Activated CD4-positive, alpha-beta T cell treated with anti-CD3 and anti-CD28 coated beads, Interleukin-2, Interleukin-6, amounts not matched to agents 100 ng/mL and 50 ng/mL, durations not matched to agents 16 hours and 8 hours (primary cell): ENCODE measurements at regions not wholly inside any gene's neighbourhood (a gene's known extent, or its start where the extent isn't known, plus 50 kb on each side); places are given as distances from the start of the nearest gene placed in this dataset.

ENCODE experiments used
- DNase-seq: peaks from one replicate; pipeline ENCODE4 v3.0.0-alpha.2; 2020

DNA sequence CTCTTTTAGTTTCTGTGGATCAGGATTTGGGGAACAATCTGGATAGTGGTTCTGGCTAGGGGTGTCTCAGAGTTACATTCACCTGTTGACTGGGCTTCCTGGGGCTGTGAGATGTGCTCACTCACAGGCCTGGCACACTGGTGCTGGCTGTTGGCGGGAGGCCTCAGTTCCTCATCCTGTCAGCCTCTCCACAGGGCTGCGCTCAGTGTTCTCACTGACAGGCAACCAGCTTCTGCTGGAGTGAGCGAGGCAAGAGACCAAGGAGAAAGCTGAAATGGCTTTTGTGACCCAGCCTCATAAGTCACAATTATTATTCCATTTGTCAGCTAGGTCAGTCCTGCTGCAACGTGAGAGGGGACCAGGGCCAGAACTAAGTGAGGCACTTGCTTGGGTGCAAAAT is 180.6 kb upstream of the GLI2 start:
- DNase-seq, result no peak

DNA sequence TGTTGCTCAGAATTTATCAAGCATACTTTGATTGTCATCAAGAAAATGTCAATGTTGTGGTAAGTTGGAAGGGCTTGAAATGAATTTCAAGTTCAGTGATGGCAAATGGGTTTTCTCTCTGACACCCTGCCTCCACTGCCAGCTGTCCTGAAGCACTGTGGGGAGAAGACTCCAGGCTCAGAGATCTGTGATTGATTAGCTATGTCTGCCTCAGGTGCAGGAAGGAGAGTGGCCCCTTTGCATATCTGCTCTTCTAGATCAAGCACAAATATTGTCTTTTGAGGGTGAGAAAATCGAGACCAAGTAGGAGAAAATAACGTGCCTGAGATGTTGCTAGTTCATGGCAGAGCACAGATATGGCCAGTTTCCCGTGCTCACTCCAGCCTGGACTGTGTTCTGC is 178.8 kb upstream of the GLI2 start:
- no peak for DNase-seq

DNA sequence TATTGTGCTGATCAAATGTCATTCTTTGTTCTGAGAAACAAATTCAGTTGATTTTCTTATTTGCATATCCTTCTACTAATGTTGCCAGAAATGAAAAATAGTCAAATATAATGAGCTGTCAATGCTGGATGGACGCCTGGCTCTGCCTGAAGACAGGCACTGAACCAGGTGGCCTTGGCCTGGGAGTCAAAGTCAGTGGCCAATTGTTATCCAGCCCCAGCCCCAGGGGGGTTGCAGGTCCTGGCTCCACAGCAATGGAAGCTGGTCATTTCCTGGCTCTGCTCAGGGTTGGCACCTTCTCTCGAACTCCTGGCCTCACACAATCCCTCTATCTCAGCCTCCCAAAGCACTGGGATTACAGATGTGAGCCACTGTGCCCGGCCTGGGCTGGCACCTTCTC is 176.8 kb upstream of the GLI2 start:
- no peak for DNase-seq

DNA sequence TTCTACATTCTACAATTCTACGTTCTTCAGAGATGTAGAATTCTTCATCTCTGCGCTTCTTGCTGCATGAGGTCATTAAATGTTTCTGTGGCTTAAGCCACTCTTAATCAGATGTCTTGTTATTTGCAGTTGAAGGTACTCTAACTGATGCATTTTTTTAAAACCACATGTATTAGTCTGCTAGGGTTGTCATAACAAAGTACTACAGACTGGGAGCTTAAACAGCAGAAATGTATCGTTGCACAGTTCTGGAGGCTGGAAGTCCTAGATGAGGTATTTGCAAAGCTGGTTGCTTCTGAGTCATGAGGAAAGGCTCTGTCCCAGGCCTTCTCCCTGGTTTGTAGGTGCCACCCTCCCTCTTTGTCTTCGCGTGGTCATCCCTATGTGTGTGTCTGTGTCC is 176.3 kb upstream of the GLI2 start:
- DNase-seq, result no peak

DNA sequence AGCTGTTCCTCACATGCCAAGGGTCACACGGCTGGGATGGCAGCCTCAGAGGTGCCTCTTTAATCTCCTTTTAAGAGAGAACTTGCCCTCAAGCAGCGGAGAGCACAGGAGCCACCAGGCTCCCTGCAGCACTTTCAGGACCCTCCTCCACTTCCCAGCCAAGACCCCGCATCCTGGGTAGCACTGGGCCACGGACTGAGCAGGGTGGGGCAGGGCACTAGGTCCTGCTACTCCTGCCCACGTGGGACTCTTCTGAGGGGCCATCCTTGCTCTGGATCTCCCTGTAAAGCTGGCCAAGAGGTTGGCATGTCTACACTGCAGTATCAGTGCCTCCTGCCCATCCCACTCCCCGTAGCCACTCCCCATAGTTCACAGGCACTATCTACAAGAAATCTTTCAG is 175.3 kb upstream of the GLI2 start:
- no peak for DNase-seq

DNA sequence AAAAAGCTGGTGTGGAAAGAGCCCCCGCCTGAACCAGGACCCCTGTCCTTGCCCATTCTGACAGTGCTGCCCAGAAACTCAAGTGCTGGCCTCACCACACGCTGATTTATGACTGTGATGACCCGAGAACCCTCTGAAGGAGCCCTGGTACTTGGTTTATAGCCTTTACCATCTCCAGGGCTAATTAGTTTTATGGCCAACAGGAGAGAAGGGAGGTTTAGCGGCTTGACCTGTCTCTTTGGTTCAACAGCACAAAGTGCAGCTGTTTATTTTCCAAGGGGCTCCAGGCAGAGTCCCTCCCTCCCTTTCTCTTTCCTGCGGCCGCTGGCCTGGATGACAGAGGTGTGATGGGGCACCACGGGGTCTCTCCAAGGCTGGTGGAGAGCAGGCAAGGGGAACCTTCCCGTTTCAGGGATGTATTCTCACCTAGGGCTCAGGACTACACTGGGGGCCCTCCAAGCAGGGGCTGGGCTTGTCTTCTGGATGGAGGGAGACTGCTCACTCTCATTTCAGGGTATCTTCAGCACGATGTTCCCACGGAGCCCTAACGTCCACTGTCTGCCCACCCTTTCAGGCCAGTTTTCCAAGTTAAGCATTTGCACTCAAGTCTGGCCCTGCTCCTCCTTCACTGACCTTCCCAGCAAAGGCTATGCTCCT is 174.2 kb upstream of the GLI2 start:
- DNase-seq, result no peak

DNA sequence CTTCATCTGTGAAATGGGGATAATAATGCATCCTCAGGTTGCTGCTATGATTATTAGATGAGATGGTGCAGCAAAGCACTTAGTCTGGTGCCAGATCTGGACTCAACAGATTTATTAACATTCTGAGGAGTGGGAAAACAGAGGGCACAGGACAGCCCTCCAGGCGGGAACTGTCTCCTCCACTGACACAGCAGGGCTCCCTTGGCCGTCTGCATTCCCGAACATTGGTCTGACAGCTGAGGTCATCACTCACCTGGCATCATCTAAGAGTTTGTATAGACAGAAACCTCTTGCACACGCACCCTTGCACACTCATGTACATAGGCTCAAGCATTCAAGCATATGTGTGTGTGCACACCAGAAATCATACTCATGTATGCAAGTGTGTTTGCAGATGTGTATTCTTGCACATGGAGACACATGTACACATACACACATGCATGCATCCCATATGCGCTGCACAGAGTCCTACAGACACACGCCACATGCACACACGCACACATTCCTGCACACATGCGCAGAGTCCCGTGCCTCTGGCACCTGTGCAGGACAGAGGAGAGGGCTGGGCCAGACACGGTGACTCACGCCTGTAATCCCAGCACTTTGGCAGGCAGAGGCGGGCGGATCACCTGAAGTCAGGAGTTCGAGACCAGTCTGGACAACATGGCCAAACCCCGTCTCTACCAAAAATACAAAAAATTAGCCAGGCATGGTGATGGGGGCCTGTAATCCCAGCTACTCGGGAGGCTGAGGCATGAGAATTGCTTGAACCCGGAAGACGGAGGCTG is 173.3 kb upstream of the GLI2 start:
- no peak for DNase-seq

DNA sequence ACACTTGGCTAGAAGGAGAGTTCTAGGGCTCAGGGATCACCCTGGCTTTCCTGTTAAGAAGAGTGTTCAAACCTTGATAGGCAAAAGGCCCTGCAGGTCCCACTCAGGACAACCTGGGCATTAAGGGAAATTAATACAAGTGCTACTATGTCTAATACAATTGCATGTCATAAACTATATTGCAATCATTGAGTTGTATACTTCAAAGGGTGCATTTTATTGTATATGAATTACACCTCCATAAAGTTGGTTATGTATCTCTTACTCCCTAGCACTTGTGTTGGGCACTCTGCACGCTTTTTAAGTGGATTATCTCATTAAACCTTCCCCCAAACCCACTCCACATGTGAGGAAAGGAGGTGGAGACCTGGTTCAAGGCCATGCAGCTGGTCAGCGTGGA is 172.1 kb upstream of the GLI2 start:
- DNase-seq, result no peak

DNA sequence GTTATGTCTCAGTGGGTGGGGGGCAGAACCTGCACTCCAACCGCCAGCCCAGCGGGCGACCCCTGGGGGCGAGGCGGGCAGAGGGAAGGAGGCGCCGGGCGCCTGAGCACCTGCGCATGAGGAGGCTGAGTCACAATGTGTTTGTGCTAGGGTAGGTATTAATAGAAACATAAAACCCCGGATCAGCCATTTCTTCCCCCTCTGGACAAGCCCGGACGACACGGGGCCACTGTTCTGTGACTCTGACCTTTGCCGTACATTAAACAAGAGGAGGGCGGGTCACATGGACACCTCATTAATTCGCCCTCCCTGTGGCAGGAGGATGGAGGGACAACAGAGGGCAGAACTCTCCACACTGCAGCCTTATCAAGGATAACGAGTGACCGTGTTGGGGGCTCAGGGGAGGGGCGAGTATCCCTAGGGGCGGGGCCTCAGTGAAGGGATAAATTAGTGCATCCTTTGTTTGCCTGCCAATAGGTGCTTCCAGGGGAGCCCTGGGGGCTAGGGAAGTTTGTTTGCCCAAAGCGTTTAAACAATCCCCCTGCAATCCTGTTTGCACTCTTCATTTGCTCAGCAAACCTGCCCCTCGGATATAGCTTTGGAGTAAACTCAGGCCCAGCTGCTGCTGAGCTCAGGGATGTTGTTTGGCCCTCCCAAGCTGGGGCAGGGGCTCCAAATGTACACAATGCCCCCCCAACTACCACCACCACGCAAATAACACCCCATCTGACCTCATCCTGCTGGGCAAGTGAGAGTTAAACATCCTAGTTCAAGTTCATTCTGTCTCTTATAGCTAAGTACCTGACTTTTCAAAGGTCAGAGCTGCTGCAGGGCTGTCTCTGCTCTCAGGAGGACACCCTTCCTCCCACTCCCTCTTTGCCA is 171.2 kb upstream of the GLI2 start:
- no peak for DNase-seq

DNA sequence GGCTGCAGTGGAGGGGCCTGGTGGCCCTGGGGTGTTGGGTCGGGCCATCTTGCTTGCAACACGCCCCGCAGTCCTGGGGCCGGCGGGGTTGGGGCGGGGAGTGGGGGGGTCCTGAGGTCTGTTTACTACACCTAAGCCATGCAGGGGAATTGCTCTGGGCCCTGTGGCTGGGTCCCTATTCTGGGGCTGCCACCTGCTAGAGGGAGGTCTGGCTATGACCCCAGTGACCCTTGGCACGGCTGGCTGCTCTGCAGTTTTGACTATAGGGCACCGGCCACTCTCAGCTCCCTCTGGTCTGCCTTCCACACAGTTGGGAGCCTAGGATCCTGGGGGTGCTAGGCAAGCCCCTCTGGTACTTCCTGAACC is 170.6 kb upstream of the GLI2 start:
- no peak for DNase-seq

DNA sequence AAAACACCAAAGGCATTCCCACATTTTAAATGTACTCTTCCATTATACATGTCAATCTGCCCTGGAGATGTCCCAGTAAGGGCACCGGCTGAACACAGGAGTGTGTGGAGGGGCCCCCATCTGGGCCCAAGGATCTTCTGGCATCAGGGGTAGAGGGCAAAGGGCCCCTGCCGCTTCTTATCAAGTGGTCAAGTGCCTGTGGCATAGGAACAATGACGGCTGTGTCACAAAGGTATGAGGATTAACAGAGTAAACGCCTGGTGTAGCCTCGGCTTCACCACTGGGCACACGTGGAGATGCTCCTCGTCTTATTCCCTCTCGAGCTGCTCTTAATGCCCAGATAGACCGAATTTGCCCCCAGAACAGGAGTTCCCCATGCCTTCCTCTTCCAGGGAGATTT is 169.7 kb upstream of the GLI2 start:
- DNase-seq, result no peak

DNA sequence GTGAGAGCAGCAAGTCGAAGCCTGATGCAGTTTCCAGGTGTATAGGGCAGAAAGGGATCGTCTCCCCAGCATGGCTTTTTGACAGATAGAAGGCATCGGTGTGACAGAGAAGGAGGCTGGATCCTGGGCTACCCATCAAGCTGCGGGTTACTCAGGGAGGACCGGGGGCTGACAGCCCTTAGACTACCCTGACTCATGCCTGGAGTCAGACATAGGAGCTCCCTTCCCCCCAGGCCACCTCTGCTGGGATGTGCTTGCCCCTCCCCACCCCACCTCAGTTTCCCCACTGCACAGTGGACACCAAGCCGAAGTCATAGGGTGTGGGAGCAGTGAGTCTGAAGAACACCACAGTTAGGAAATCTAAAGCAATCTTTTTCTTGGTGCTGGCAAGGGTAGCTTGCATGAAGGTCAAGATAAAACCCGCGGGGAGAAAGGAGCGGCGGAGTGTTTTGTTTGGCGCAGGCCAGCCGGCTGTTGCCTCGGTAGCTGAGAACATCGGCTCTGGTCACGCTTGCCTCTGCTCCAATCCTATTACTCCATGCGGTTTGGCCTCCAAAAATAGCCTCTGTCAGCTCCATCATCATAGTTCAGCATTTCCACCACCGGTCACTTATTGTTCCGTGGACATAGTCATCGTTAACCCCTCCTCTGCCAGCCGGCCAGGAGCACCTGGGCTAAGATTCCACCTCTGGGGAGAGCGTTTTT is 169.2 kb upstream of the GLI2 start:
- no peak for DNase-seq

DNA sequence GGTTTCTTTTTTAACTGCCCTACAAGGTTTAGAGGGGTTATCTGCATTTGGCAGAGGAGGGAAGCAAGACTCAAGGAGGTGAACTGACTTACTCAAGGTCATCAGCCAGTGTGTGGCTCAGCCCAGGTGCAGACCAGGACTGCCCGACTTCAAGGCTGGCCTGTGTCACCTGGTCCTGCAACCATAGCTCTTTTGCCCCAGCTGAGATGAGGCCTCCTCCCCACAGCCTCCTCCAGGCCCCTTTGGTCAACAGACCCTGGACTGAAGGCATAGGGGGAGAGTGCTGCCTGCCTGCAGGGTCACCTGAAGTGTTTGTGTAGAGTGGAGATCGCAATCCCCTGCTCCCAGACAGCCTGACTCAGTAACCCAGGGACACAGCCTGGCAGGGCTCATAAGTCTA is 168.5 kb upstream of the GLI2 start:
- DNase-seq, result no peak

DNA sequence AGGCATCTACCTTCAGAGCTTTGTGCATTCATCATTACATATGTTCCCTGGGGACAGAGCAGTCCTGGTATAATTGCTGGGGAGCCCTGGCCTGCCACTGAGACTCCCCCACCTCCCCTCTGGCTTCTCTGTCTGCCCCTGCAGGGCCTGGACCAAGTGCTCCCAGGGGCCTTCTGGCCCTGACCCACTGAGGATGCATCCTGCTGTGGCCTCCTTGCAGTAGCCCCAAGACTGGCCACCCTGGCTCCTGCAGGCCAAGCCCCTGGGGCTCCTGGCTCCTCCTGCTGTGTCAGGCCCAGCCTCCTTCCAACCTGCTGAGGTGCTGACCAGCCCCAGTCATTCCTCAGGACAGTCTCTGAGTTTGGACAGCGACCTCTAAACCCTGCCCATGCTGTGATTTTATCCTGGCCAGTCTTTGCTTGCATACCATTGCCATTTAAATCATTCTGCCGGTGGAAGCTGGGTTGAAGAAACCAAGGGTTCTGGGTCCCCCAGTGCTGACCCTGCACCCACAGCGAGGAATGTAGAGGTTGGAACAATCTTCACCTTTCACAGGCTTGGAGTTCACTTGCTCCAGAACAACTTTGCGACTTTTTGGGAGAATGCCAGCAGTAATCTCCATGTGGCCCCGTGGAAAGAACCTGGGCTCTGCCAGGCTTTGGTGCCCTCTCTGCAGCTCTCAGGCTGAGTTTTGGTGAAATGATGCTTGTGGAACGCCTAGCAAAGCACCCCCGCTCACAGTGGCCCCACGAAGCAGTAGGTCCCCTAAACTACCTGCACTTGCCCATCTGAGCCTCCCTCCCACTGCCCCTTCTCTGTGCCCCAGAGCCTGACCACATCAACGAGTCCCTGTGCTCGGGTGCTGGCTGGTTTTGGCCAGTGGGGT is 167.3 kb upstream of the GLI2 start:
- DNase-seq, result no peak

DNA sequence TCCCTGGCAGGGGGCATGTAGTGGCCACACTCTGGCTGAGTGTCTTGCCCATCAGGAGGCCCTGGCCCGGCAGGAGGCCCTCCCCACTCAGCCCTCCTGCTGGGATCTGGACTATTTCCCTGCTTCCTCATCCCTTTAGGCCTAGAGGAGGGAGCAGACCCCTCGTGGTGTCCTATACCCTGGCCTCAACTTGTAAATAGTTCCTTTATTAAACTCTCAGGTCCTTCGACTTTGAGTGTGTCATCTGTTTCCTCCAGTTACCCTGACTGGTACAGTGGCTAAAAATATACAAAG is 166.7 kb upstream of the GLI2 start:
- no peak for DNase-seq

DNA sequence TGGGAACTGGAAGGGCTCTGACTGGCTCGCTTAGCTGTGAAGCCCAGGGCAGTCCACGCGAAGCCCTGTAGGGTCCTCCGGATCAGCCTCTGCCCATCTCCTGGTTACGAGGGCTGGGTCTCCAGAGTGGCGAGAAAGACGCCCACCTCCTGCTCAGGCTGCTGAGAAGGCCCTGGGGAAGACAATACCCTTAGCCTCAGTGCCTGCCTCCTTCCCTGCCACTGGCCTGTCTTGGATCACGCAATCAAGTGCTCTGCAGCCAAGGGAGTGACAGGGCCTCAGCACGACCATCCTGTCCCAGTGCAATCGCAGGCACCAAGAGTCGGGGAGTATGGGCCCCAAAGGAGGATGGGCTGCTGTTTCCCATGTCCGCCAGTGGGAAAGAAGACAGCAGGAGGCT is 165.7 kb upstream of the GLI2 start:
- DNase-seq, result no peak

DNA sequence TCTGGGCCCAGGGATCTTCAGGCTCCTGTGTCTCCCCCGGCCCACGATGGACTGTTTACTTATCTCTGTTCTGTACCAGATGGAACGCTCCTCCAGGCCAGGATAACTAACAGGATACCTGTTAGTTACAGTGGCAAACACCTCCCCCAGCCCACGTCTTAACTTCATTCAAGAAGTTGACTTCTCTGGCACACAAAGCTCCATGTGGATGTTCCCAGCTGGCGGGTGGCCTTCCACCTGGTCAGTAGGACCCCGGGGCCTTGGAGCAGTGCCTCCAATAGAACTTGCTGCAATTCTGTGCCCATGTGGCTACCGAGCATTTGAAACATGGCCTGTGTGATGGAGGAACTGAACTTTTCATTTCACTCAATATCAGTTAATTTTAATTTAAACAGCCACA is 165.1 kb upstream of the GLI2 start:
- DNase-seq, result no peak

DNA sequence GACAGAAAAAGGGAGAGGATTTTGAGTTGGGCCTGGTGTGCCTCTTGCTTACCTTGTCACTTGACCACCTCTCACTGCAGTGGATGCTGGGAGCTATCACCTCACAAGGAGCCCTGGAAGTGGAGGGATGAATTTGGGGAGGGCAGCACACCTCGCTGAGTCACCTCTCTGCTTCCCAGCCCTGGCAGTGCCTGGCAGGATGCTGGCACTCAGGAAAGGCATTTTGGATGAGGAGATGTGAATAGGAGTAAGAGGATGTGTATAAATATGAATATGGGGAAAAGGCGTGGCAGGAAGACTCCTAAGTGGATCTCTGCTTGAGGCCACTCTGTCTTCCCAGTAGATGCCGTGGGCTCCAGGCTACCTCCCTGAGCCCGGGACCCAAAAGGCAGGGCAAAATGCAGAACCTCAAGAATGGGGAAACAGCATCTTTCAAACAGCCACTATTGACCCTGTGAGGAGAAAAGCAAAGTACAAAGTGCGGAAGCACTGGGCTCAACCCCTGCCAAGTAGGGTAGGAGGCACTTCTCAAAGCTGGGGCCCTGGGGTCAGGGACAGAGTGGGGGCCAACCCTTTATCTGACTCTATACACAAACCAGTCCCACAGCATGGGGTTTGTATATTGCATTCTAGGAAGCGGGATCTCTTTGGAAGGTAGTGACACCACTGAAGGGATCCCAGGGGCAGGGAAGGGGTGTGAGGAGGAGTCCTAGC is 164.5 kb upstream of the GLI2 start:
- no peak for DNase-seq

DNA sequence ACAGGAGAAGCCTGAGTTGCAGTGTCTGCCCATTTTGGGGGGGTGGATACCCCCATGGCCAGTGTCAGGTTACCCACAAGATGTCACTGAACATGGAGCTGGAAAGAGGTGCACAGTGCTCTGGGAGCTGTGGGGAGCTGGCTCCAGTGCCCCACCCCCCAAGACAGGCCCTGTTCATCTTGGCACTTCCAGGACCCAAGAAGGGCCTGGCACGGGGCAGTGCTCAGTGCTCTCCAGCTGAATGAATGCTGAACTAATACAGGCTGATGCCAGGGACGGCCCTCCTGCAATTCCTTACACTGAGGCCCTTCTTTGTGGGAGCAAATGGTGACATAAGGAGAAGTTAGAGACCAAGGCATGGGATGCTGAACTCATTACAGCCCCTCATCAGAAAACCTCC is 163.4 kb upstream of the GLI2 start:
- DNase-seq, result no peak

DNA sequence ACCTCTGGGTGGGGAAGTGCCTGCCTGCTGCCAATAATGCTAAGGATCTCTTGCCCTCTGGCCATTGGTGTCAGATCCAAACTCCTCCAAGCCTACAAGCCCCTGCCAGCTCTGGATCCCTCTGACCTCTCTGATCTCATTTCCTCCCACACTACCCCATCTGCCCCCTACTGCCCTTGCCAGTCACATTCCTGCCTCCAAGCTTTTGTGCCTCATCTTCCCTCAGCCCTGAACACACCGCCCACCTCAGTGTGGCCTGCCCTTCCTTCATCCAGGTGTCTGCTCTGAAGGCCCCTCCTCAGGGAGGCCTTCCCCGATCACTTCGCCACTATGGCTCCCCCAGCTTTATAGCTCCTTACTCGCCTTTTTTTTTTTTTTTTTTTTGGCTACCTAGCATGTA is 161.0 kb upstream of the GLI2 start:
- no peak for DNase-seq

DNA sequence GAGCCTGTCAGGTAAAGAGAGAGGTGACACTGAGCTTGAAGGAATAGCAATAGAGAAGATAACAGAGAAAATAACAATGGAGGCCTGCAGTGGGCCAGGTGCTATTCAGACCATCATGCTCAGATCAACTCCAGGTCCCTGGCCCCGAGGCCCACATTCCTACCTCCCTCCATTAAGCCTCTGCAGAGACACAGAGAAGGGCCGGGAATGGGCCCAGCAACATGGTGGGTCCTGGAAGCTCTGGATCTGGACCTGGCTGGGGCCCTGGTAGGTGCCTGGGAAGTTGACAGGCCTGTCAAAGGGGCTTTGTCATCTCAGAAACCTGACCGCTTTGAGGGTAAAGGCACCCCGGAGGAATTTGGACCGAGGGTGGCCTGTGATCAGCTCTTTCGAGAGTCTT is 159.7 kb upstream of the GLI2 start:
- DNase-seq, result no peak
